NCI-H460 (cell line): ENCODE measurements at regions not wholly inside any gene's neighbourhood (a gene's known extent, or its start where the extent isn't known, plus 50 kb on each side); places are given as distances from the start of the nearest gene placed in this dataset.
"Not testable (repeated sequence)": the region's sequence is repeated elsewhere in the genome, so short reads cannot be mapped to it uniquely, and the experiment has no call there.

Experiments
- DNase-seq: peaks from one replicate; pipeline ENCODE4 v3.0.0-alpha.2; 2016; ENCODE audit warnings: low read depth; ENCODE audit errors: extremely low read depth

DNA sequence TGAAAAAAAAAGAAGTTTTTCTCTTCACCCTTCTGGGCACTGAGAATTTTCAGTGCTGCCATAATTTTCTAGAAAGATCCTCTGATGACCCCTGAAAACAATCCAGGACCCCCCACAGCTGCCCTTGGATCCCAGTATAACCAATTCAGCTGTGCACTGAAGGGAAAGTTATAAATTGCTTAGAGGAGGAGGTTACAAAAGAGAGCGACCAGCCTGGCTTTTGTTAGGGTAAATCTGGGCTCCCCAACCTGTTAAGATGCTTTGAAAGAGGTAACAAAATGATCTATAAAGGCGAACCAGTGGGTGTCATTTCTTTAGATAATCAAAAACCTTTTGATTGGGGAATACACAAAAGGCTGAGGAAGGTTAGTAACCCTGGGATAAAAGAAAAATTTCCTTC, 407.9 kb upstream of the ATP11B start:
- DNase-seq: no peak

DNA sequence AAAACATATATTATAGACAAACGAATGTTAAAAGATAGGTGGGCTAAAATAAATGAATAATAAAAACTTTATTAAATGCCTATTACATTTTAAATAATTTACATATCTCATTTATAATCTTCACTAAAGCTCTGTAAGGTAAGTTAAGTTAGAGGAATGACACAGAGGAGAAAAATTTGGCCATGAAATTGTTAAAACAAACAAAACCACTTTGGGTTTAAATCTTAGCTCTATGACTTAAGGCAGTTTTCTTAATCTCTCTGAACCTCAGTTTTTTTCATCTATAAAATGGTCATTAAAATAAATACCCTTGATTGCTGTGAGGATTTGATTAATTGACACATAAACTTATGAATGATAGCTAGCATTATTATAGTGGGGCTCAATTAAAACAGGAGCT, 404.8 kb upstream of the ATP11B start:
- DNase-seq: no peak

DNA sequence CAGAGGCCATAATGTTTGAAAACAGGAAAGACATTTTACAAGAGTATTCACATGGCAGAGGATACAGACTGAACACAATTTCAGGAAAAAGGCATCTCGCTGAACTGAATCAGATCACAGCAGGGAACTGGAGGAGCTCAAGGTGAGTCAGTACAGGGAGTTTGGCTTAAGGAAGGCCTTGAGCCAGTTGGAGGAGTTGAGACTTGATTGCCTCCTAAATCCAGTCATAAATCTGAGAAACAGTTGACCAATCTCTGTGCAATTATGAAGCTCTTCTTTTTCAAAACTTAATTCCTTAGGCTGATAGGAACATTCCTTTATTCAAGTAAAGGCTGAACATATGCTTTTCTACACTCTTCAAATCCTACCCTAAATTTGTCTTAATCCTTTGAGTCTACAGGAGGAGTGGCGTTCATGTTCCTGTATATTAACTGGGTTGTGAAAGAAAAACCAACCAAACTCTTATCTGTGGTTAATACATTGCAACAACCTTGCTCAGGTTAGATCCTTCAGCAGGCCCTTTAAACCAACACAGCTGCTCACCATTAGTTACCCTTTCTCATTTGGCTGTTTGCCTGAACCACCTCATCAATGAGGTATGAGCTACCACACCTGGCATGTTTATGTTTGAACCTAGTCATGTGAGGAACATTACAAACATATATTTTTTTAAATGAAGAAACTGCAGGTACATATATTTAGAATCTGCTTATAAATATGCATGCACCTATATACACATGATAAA, 404.1 kb upstream of the ATP11B start:
- DNase-seq: no peak

DNA sequence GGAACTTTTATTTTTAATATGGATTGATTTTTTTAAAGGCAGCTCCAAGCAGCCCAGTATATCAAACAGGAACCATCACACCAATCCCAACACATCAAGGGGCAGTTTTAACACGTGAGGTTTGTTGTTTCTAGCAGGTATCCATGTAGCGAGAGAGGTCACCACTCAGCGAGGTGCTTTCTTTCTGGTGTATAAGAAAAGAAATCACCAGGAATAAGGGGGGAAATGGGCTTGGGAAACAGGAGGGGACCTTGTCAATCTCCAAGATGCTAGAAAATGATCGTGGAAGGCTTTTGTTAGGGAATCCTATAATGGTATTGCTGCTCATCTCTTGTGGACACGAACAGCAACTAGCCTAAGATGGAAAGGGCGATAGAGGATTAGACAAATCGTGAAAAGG, 402.9 kb upstream of the ATP11B start:
- DNase-seq: no peak

DNA sequence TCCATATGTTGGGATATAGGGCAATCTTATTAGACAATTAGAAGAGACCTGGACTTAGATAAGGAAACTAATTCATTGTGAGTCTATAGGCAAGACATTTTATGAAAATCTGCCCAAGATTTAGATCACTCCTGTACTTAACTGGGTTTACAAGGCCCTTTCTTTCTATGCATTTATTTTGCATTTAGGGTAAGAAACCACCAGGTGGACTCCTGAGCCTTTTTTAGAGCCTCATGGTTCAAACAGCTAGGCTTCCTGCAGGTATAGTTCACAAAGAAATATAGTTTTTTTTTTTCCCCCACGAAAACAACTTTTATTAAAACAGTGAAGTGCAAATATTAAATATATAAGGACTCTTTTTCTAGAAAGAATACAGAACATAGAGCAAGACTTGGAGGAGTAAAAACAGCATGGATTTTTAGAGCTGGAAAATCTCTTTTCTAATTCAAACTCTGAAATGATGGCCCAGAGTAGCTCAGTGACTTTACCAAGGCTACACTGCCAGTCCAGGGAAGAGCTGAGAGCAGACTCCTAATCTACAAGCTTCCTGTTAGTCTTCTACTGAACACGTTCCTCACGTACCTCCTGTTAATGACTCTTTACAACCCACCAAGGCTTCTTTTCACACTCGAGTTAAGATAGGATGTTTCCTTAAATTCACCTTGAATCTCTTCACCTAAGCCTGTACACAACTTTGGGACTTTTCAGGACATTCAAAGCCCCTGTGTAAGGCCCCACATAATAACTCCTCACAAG, 400.9 kb upstream of the ATP11B start:
- DNase-seq: no peak

DNA sequence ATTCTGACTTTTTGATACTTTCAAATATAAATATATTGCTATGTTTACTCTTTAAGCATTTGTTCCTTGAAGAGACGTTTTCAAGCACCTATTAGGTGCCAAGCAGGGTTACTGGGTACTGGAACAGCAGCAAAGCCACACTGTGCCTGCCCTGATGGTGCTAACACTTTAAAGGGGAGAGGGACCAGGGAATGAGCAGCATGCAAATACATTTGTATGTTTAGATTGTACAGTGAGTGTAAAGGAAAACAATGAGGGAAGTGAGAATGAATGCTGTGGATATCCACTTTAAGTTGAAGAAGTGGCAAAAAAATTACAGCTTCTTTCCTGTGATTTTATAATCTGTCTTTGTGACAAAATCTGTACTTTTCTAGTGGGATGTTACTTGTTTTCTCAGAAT, 400.2 kb upstream of the ATP11B start:
- DNase-seq: no peak

DNA sequence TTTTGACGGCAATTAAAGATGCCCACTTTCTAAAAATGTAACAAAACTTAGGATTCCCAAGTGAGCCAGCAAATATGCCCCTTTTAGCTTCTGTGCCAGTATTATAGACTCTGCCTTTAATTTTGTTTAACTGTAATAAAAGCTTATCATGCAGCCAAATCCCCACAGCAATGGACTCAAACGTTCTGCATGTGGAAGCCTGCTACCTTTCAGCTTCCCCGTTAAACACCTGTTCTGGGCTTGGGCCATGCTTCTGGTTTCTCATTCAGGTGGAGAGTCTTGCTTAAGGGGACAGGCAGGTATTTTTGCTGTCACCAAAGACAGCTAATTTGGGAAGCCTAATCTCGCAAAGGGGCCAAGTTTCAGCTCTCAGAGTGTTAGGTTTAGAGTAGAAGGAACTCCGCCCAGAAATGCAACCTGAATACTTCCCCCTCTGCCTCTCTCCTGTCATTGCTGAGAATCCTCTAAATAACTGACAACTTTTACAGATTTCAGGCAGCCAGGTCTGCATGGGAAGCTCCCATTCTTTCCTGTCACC, 399.4 kb upstream of the ATP11B start:
- no peak for DNase-seq

DNA sequence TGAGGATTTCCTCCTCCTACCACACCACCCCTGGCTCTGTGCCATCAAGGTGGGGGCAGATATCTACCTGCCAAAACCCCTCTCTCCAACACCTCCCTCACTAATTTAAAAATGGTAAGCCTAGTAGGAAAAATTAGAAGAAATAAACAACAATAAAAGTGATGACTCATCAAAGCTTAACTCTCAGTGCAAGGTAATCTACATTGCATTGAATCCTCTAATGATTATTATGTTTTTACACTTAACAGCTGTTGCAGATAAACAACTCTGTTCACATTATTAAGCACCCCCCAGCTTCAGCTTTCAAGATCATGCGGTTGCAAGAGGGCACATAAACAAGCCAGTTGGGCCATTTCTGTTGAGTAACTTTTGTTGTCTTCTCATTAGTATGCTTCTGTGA, 396.1 kb upstream of the ATP11B start:
- DNase-seq: no peak

DNA sequence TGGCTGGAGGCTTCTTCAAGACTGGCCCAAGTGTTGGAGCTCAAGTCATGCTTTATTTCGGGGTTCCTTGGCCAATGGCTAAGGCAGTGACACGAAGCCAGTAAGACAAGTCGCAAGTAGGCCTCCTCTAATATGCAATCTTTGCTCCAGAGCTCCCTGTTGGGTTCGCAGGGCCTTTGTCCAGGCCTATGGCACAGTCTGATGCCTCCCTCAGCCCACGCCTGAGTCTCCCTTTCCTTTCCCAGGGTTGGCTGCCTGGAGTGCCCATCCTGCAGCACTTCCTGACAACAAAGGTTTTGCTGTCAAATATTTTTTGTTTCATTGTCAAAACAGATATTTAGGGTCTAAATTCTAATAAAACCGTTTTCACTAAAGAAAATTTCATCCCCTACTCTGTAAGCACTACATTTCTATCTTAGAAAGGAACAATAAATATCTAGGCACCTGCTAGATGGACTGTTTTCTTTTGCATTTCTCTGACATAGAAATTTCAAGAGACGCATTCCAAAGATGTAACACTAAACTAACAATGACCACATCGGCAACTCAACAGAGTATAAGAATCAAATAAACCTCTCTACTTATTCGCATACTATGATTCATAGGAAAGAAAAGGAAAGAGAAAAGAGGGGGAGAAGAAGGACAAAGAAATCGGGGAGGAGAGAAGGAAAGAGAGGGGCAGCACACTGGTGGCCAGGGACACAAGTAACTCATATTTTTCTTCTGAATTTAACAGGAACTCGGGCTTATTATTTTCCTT, 393.1 kb upstream of the ATP11B start:
- DNase-seq: peak; percentile 52

DNA sequence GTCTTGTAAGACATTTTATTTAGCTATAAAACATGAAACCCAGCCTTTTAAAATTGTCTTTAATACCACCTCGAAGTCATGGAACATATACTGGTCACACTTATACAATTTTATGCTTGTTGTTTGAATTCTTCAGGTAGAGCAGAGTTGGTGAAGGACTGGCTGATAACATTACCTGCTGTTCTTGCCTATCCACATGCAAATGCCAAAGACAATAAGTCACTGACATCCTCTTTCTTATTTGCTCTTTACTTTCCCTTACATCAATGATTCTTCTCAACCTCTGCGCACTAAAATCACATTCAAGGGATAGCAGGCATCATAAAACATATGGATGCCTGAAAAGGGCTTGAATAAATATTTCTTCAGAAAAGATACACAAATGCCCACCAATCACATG, 392.5 kb upstream of the ATP11B start:
- no peak for DNase-seq

DNA sequence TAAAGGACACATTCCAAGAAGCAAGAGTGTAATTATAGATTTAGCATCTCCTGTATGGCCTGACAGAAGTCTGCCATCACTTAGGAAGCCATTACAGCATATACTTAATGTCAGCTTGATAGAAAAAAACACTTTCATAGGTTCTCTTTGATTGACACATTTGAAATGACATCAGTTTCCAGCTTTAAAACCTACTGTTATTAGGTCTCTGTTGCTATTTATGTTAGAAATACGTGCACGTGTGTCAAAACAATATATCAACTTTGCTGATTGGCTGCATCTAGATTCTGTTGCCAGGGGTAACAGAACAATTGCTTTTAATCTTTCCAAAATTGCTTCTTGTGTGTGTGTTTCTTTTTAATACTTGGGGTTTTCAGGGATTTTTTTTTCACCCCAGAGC, 389.3 kb upstream of the ATP11B start:
- no peak for DNase-seq

DNA sequence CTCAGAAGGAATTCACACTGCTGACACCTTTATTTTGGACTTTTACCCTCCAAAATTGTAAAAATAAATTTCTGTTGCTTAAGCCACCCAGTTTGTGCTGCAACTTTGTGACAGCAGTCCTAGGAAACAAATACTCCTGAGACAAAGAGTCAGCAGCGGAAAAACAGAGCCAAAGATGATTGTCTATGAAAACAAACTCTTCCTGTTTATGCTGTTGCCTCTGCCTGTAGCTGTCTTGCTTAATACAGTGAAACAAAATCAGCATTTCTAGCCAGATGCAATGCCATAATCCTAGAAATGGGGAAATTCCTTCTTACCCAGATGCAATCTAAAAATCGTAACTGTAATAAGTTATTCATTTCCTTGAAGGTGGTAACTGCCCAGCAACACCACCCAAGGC, 387.5 kb upstream of the ATP11B start:
- DNase-seq: peak; percentile 33

DNA sequence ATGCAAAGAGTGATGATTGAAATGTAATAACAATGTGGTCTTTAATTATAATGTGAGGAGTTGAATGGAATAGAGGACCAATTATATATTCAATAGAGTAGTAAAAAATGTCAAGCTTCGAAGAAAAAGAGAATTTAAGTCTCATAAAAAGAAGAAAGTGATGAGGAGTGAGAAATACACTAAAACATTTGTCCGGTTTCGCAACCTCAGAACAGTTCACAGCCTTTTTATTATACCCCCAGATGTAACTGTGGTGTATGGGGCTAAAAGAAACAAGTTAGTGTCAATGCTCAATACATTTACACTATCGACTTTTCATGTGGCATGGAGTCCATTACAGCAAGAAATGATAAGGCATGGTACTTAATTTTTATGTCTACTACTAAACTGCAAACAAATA, 386.5 kb upstream of the ATP11B start:
- DNase-seq: no peak

DNA sequence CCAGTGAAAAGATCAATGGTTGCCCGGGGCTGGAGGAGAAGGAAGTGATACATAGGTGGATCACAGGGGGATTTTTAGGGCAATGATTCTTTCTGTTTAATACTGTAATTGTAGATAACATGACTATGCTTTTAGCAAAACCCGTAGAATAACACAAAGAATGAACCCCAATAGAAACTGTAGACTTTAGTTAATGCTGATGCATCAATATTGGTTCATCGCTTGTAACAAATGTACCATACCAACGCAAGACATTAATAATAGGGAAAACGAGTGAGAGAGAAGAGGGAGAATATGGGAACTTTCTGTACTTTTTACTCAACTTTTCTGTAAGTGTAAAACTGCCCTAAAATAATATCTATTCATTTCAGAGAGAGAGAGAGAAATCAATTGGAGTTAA, 383.3 kb upstream of the ATP11B start:
- DNase-seq: no peak

DNA sequence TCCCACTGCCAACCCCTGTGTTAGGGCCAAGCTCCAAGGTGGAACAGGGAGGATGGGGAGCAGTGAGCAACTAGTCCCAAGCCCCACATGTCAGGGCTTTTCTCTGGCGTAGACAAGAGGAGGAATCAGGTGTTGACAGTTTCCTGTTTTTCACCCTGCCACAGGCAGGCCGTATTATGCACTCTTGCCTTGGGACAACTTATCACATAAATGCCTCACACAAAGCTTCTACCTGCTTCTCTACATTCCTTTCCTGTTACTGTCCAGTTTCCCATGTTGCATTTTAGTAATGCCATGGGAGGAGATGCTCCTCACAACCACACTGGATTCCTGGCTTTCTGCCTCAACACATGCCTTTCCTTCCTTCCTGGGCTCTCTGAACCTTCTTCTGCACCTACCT, 381.2 kb upstream of the ATP11B start:
- DNase-seq: no peak

DNA sequence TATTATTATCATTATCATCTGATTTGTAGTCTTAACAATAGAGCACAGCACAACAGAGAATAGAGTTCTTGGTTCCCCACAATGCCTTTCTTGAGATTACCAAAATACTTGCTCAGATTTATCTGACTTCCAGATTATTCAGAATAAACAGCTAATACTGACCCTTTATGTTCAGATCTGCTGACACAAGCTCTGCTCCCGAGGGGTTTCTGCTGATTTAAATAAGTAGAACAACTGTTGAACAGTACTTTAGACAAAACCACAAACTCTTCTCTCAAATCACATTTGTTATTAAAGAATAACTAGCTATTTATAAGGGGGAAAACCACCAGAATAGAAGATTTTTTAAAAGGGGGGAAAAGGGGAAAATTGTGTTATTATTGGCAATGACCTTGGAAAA, 380.2 kb upstream of the ATP11B start:
- no peak for DNase-seq

DNA sequence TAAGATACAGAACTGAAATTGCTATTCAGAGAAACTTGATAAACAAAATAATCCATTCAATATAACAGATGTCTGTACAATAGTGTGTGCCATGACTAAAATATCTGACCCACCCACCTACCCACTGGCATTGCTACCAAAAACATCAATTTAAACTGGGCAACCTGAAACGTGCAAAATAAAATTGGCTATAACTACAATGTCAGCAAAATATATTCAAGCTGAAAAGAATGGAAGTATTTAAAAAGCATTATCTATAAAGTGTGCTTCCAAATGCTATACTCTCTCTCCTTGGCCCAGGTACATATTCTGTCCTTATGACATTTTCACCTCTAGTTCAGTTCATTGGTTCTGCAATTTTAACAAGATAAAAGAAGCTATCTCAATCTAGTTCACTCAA, 379.6 kb upstream of the ATP11B start:
- DNase-seq: no peak

DNA sequence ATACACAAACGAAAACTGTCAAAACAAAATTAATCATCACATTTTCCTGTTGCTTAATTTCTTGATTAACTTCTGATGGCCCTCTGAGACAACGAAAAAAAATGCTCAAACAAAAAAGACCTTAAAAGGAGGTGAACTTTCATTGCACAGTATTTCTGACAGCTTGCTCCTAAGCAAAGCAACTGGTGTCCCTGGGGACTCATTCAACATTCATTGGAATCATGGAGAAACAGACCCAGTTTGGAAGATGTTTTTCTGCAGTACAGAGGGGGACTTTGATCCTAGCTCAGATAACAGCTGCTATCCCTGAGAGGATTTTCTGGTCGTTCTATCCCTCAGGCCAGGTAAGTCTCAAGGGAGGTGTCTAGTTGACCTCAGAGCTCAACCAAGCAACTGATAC, 378.7 kb upstream of the ATP11B start:
- DNase-seq: no peak

DNA sequence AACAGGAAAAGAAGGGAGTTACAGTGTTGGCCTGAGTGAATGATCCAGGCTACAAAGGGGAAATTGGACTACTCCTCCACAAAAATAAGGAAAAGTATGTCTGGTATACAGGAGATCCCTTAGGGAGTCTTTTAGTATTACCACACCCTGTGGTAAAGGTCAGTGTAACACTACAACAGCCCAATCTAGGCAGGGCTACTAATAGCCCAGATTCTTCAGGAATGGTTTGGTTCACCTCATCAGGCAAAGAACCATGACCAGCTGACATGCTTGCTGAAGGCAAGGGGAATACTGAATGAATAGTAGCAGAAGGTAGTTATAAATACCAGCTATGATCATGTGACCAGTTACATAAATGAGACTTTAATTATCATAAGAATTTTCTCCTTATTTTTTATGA, 372.6 kb upstream of the ATP11B start:
- no peak for DNase-seq

DNA sequence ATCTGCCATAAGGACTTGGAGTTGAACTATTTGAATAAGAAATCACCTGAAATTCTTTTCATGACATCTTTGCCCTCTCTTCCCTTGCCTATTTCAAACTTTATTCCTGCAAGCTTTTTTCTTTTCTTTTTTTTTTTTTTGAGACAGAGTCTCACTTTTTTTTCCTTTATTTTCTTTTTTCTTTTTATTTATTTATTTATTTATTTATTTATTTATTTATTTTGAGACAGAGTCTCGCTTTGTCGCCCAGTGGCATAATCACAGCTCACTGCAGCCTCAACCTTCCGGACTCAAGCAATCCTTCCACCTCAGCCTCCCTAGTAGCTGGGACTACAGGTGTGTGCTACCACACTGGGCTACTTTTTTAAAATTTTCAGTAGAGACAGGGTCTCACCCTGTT, 369.3 kb upstream of the ATP11B start:
- DNase-seq: no peak

DNA sequence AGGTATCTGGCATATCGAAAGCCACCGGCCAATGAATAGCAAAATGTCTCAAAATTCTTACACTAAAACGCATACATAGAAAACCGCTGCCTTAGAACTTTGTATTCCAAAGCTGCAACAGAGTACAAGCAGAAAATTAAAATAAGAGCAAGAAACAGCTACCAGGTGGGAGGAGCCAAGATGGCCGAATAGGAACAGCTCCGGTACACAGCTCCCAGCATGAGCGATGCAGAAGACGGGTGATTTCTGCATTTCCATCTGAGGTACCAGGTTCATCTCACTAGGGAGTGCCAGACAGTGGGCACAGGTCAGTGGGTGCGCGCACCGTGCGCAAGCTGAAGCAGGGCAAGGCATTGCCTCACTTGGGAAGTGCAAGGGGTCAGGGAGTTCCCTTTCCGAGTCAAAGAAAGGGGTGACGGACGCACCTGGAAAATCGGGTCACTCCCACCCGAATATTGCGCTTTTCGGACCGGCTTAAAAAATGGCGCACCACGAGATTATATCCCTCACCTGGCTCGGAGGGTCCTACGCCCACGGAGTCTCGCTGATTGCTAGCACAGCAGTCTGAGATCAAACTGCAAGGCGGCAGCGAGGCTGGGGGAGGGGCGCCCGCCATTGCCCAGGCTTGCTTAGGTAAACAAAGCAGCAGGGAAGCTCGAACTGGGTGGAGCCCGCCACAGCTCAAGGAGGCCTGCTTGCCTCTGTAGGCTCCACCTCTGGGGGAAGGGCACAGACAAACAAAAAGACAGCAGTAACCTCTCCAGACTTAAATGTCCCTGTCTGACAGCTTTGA, 367.2 kb upstream of the ATP11B start:
- DNase-seq: not testable (repeated sequence)
